HG03378 (cell line): ENCODE measurements at regions not wholly inside any gene's neighbourhood (a gene's known extent, or its start where the extent isn't known, plus 50 kb on each side); places are given as distances from the start of the nearest gene placed in this dataset.

Experiments used
- ATAC-seq: cut with Tn5 transposase; IDR thresholded peaks from one replicate; pipeline ENCODE4 v1.9.1; 2021; ENCODE audit warnings: mild to moderate bottlenecking, moderate library complexity; ENCODE audit not compliant: unreplicated experiment

DNA sequence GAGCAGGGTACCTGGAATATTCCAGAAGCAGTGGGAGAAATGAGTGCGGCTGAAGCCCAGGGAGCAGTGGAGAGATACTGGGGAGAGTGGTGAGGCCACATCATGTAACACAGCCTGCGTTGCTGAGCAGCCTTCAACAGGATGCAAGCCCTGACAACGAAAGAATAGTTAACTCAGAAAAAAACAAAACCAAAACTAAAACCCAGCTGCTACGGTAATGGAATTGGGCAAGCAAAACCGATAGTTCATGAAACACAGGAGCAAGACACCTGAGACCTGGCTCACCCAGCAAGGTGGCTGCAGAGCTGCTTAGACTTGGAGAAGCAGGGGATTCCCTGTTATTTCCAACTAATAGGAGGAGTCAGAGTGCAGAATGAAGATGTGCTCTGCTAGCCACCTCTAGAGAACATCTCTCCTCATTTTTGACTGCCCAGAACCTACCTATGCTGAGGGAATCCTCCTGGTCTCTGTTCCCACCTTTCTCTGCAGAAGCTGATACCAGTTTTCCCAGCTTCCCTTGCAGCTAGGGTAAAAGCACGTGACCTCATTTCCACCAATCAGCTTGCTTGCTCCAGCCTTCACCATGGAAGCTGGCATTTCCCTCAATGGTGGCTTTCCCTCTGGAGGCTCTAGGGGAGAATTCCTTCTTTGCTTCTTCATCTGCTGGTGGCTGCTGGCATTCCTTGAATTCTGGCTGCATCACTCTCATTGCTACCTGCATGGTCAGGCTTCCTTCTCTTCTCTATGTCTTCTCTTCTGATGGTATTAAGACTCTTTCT, 59.4 kb upstream of the XYLT1 start:
- peak; percentile 83 for ATAC-seq

DNA sequence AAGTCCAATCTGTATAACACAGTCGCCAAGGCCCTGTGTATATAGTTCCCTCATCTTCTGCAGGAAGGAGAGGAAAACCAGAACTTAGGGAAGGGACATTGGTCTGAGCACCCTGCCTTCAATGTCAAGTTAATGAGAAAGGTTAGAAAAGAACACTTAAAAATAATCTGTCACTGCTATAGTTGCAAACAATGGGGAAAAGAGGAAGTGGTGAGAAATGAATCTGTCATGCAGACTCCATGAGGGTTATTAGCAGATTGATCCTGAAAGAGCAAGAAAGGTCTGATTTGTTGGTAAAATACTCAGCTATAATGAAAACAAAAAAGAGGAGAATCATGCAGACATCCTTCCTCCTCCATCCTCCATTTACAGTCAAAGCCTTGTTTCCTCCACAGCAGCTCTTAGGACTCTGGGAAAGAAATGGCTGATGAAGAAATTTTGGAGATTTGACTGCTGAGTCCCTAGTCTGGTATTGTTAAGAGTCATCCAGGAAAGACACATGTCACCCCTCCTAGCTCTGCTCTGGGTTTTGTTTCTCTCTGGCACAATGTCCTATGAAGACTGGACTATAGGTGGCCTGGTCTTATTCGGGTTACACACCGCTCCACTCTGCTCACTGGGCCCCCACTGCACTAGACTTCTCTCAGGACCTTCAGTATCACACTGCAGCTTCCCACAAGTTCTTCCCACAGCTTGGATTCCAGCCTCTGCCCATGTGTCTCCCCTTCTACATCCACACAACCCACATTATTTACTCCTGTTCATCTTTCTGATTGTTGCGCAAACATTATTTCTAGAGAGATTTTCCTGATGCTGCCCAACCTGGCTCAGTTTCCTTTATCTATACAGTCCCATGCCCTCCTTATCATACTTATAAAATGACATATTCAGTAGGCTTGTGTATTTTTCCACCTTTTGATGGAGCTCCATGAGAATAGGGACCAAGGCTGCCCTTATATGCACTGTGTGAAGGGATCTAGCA, 56.5 kb upstream of the XYLT1 start:
- ATAC-seq, result no peak

DNA sequence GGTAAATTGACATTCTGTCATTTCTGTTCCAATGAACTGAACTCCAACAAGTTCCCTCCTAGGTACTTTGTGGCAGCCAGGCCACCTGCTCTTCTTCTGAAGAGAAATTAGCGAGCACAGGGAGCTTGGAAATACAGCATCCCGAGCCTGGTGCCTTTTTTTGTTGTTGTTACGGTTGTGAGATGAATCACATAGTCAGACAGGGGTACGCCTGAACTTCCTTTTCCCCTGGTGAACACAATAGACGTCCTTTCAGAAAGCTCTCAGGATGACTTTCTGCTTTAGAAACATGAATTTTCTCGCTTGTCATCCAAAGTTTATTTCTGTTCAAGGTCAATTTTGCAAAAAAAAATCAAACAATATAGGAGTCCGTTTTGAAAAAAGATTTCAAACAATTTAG, 53.9 kb upstream of the XYLT1 start:
- ATAC-seq, result no peak

DNA sequence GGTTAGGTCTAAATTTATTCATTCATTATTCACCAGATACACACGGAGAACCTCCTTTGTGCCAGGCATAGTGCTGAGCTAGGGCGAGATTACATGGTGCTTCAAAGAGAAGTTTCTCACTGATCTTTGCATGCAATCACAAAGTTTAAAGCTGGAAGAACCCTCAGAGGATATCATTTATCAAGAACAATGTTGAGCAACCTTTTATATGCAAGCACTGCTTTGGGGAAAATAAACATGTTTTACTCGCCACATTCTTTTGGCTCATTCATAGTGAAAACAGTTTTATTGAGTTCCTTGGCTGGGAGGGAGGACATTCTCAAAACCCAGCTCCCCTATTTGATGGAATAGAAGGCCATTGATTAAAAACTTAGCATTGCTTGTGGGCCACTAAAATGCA, 49.8 kb upstream of the XYLT1 start:
- ATAC-seq, result no peak
